ENCODE measurements at regions not wholly inside any gene's neighbourhood (a gene's known extent, or its start where the extent isn't known, plus 50 kb on each side); places are given as distances from the start of the nearest gene placed in this dataset.
A peak's percentile ranks its signal among the peaks of the same experiment; 100 is the strongest.

DNA sequence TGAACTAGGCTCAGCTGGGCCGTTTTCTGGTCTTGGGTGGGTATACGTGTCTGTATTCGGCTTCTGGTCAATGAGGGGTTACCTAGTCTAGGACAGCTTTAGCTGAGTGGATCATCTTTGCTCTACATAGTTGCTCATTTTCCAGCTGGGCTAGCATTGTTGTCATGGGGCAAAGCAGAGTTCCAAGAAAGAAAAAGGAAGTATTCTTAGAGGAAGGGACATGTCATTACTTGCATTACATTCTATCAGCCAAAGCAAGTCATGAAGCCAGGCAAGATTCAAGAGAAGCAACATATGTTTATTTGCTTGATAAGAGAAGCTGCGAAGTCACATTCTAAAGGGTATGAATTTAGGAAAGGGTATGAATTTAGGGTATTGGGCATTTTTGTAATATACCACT is 396.5 kb downstream of the ZNF608 start:
- H3K4me1 ChIP-seq: no peaks in the 10 kb centered on the region
- TF ChIP-seq CTCF (IDR thresholded peaks at IDR 0.05): no peak
- H3K36me3 ChIP-seq: no peaks in the 10 kb centered on the region

GRCh38 chr5:124343451-124343867 is 403.0 kb downstream of the ZNF608 start:
- TF ChIP-seq CTCF (IDR thresholded peaks at IDR 0.05): no peak
- Histone ChIP-seq H3K36me3 (no peaks in the 10 kb centered on the region), H3K9me3 (no peaks in the 10 kb centered on the region), H3K4me3 (no peak overlapping the region), H3K4me1 (peaks cover 0 to 35% of the 10 kb centered on the region in 2 donors), H3K27me3 (no peaks in the 10 kb centered on the region), H3K27ac (peak overlapping the region; percentile 48 to 62)
- DNase-seq (ENCODE audit: low spot score): no peak

More for the DNA sequence above, 396.5 kb downstream of the ZNF608 start:
- H3K27ac ChIP-seq: no peak overlapping the region
- no peak overlapping the region for H3K4me3 ChIP-seq
- H3K9me3 ChIP-seq: no peaks in the 10 kb centered on the region
- no peaks in the 10 kb centered on the region for H3K27me3 ChIP-seq
- no peak for DNase-seq (ENCODE audit: low spot score)

- Histone ChIP-seq H3K4me3 (no peak overlapping the region), H3K36me3 (no peaks in the 10 kb centered on the region), H3K27ac (peak overlapping the region in 1 of 2 donors; percentile 62), H3K4me1 (peaks cover 0 to 35% of the 10 kb centered on the region in 2 donors), H3K9me3 (no peaks in the 10 kb centered on the region), H3K27me3 (no peaks in the 10 kb centered on the region)
- no peak for TF ChIP-seq CTCF (IDR thresholded peaks at IDR 0.05)
- no peak for DNase-seq (ENCODE audit: low spot score)
Observed at GRCh38 chr5:124342986-124343385, 403.5 kb downstream of the ZNF608 start.

DNA sequence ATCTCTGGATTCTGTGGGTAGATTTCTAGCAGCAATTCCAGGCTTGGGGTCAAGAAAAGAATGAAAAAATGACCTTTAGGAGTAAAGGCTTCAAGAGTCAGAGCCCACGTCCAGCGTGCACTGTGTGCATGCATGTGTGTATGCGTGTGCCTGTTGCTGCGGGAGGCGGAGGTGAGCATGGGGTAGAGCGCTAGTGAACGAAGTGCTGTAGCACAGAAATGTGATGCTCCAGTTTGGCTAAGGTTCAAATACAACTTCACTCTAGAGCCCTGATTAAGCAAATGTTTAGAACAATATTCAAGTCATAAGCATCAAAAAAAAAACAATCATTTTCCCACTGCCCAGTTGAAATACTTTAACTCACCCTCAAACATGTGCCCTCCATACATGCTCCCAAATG is 403.9 kb downstream of the ZNF608 start:
- Histone ChIP-seq H3K4me3 (no peak overlapping the region), H3K9me3 (no peaks in the 10 kb centered on the region), H3K4me1 (peaks cover 0 to 35% of the 10 kb centered on the region in 2 donors), H3K36me3 (no peaks in the 10 kb centered on the region), H3K27ac (peak overlapping the region in 1 of 2 donors; percentile 62), H3K27me3 (no peaks in the 10 kb centered on the region)
- no peak for DNase-seq (ENCODE audit: low spot score)
- no peak for TF ChIP-seq CTCF (IDR thresholded peaks at IDR 0.05)

- TF ChIP-seq CTCF (IDR thresholded peaks at IDR 0.05): no peak
- Histone ChIP-seq H3K4me1 (peaks cover 0 to 35% of the 10 kb centered on the region in 2 donors), H3K27me3 (no peaks in the 10 kb centered on the region), H3K27ac (peak overlapping the region in 1 of 2 donors; percentile 62), H3K9me3 (no peaks in the 10 kb centered on the region), H3K36me3 (no peaks in the 10 kb centered on the region), H3K4me3 (no peak overlapping the region)
- no peak for DNase-seq (ENCODE audit: low spot score)
Observed at GRCh38 chr5:124342027-124342471, 404.4 kb downstream of the ZNF608 start.
